Smooth muscle cell (in vitro differentiated cells): ENCODE measurements at regions not wholly inside any gene's neighbourhood (a gene's known extent, or its start where the extent isn't known, plus 50 kb on each side); places are given as distances from the start of the nearest gene placed in this dataset.

Experiments used
- DNase-seq: peaks from one replicate; lab custom pipeline; 2025; ENCODE audit not compliant: unreplicated experiment; lab: John Stamatoyannopoulos, UW
- H2AFZ ChIP-seq: fragments of 200-600 bp; sonication (generic); 2 replicates; pipeline ENCODE4 v1.6.0; 2016; ENCODE audit warnings: antibody characterized with exemption, low read depth, mild to moderate bottlenecking
- H3F3A ChIP-seq: fragments of 200-600 bp; sonication (generic); 2 replicates; pipeline ENCODE4 v1.6.0; 2017; ENCODE audit warnings: antibody characterized with exemption, low read depth
- H3K27ac ChIP-seq: fragments of 200-600 bp; sonication (generic); 2 replicates; pipeline ENCODE4 v1.5.1; 2016; ENCODE audit warnings: low read depth, mild to moderate bottlenecking
- H3K27me3 ChIP-seq: fragments of 200-600 bp; sonication (generic); 2 replicates; pipeline ENCODE4 v1.6.1; 2016; ENCODE audit warnings: low read depth, mild to moderate bottlenecking
- H3K36me3 ChIP-seq: fragments of 200-600 bp; sonication (generic); 2 replicates; pipeline ENCODE4 v1.5.1; 2016; ENCODE audit warnings: low read depth
- H3K4me1 ChIP-seq: fragments of 200-600 bp; sonication (generic); 2 replicates; pipeline ENCODE4 v1.5.1; 2016; ENCODE audit warnings: low read depth
- H3K4me2 ChIP-seq: fragments of 200-600 bp; sonication (generic); 2 replicates; pipeline ENCODE4 v1.6.0; 2016; ENCODE audit warnings: mild to moderate bottlenecking
- H3K4me3 ChIP-seq: fragments of 200-600 bp; sonication (generic); 2 replicates; pipeline ENCODE4 v1.5.1; 2016; ENCODE audit warnings: mild to moderate bottlenecking
- H3K79me2 ChIP-seq: fragments of 200-600 bp; sonication (generic); 2 replicates; pipeline ENCODE4 v1.6.0; 2016; ENCODE audit warnings: low read depth, mild to moderate bottlenecking
- H3K9ac ChIP-seq: fragments of 200-600 bp; sonication (generic); 2 replicates; pipeline ENCODE4 v1.6.0; 2016; ENCODE audit warnings: low read depth
- H3K9me3 ChIP-seq: fragments of 200-600 bp; sonication (generic); replicated peaks from 2 replicates; pipeline ENCODE4 v1.5.1; 2016; ENCODE audit warnings: low read depth
- H4K20me1 ChIP-seq: fragments of 200-600 bp; sonication (generic); 2 replicates; pipeline ENCODE4 v1.6.0; 2016; ENCODE audit warnings: low read depth
- CTCF ChIP-seq: fragments of 200-600 bp; sonication (generic); IDR thresholded peaks from 2 replicates; pipeline ENCODE4 v1.5.1; 2017; ENCODE audit warnings: borderline replicate concordance, mild to moderate bottlenecking, antibody characterized with exemption; ENCODE audit not compliant: insufficient read depth, poor library complexity, severe bottlenecking
- WGBS: methylation state at CpG from one replicate; pipeline ENCODE4 v1.1.7; 2016; ENCODE audit warnings: low lambda C conversion rate; 5-methylcytosine and 5-hydroxymethylcytosine counted together

- H2AFZ ChIP-seq: peak overlapping the region; percentile 8
- H3K9me3 ChIP-seq: no peaks in the 10 kb centered on the region
- H3F3A ChIP-seq: no peaks in the 10 kb centered on the region
- H3K4me1 ChIP-seq: peaks cover 5% of the 10 kb centered on the region
- H4K20me1 ChIP-seq: no peaks in the 10 kb centered on the region
- H3K36me3 ChIP-seq: no peaks in the 10 kb centered on the region
- WGBS: 86% methylated on average over 7 of the region's 7 CpGs
- no peak for DNase-seq
- no peak overlapping the region for H3K9ac ChIP-seq
- H3K4me2 ChIP-seq: no peak overlapping the region
- TF ChIP-seq CTCF: no peak
- H3K27me3 ChIP-seq: no peaks in the 10 kb centered on the region
- H3K79me2 ChIP-seq: no peaks in the 10 kb centered on the region
- no peak overlapping the region for H3K4me3 ChIP-seq
- no peak overlapping the region for H3K27ac ChIP-seq
Measured at GRCh38 chr2:144711630-144712549, 192.0 kb upstream of the ZEB2 start.

- Histone ChIP-seq H2AFZ (no peak overlapping the region), H3K4me3 (no peak overlapping the region), H3K9ac (no peak overlapping the region), H3K36me3 (no peaks in the 10 kb centered on the region), H3K4me2 (no peak overlapping the region), H4K20me1 (no peaks in the 10 kb centered on the region), H3K27me3 (no peaks in the 10 kb centered on the region), H3K4me1 (peaks cover 5% of the 10 kb centered on the region), H3K79me2 (no peaks in the 10 kb centered on the region), H3K27ac (no peak overlapping the region), H3F3A (no peaks in the 10 kb centered on the region), H3K9me3 (no peaks in the 10 kb centered on the region)
- no peak for DNase-seq
- TF ChIP-seq CTCF: no peak
Measured at GRCh38 chr2:144711084-144711483, 191.2 kb upstream of the ZEB2 start.

GRCh38 chr2:144708626-144709025, 188.7 kb upstream of the ZEB2 start:
- Histone ChIP-seq H3K79me2 (no peaks in the 10 kb centered on the region), H3F3A (no peaks in the 10 kb centered on the region), H3K9ac (no peak overlapping the region), H3K27ac (no peak overlapping the region), H3K4me3 (no peak overlapping the region), H3K36me3 (no peaks in the 10 kb centered on the region), H3K4me2 (no peak overlapping the region), H3K27me3 (no peaks in the 10 kb centered on the region), H3K9me3 (no peaks in the 10 kb centered on the region), H4K20me1 (no peaks in the 10 kb centered on the region), H2AFZ (no peak overlapping the region), H3K4me1 (peaks cover 5% of the 10 kb centered on the region)
- DNase-seq: no peak
- no peak for TF ChIP-seq CTCF
- WGBS: 78% methylated on average over 2 of the region's 2 CpGs

- no peak overlapping the region for H3K4me3 ChIP-seq
- no peak overlapping the region for H2AFZ ChIP-seq
- no peaks in the 10 kb centered on the region for H3K79me2 ChIP-seq
- no peaks in the 10 kb centered on the region for H3K36me3 ChIP-seq
- H3K9ac ChIP-seq: no peak overlapping the region
- 80% methylated on average over 9 of the region's 9 CpGs for WGBS
- no peaks in the 10 kb centered on the region for H4K20me1 ChIP-seq
- peaks cover 5% of the 10 kb centered on the region for H3K4me1 ChIP-seq
- TF ChIP-seq CTCF: no peak
- no peak overlapping the region for H3K4me2 ChIP-seq
- no peaks in the 10 kb centered on the region for H3K27me3 ChIP-seq
- H3K27ac ChIP-seq: no peak overlapping the region
- no peaks in the 10 kb centered on the region for H3K9me3 ChIP-seq
- H3F3A ChIP-seq: no peaks in the 10 kb centered on the region
- no peak for DNase-seq
Measured at GRCh38 chr2:144707736-144708326, 187.9 kb upstream of the ZEB2 start.
